ENCODE measurements at regions not wholly inside any gene's neighbourhood (a gene's known extent, or its start where the extent isn't known, plus 50 kb on each side); places are given as distances from the start of the nearest gene placed in this dataset.

DNA sequence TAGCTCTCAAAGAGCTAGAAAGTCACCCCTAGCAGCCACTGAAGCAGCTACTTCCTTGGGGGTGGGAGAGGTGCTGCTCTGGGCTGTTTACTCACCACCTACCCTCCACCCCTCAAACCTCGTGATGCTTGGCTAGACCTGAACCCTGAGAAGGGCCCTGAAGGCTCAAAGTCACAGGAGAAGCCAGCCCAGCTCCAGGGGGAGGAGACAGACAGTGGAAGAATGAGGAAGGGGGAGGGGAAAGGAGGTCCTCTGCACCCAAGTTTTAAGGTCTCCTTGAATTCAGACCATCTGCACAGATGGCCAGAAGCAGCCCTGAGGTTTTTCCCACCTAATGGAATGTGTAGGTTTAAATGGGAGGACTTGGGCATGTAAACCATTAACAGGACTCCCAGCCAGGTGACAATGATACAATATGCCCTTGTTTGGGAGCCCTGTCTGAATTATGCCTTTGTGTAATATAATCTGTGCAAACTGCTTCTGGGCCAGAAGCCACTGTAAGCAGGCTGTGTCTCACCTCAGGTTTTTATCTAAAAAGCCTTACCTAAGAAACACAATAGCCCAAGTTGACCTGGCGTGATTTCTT, 180.5 kb downstream of the PIK3R1 start (continued):
- TF ChIP-seq, protein P1, sequence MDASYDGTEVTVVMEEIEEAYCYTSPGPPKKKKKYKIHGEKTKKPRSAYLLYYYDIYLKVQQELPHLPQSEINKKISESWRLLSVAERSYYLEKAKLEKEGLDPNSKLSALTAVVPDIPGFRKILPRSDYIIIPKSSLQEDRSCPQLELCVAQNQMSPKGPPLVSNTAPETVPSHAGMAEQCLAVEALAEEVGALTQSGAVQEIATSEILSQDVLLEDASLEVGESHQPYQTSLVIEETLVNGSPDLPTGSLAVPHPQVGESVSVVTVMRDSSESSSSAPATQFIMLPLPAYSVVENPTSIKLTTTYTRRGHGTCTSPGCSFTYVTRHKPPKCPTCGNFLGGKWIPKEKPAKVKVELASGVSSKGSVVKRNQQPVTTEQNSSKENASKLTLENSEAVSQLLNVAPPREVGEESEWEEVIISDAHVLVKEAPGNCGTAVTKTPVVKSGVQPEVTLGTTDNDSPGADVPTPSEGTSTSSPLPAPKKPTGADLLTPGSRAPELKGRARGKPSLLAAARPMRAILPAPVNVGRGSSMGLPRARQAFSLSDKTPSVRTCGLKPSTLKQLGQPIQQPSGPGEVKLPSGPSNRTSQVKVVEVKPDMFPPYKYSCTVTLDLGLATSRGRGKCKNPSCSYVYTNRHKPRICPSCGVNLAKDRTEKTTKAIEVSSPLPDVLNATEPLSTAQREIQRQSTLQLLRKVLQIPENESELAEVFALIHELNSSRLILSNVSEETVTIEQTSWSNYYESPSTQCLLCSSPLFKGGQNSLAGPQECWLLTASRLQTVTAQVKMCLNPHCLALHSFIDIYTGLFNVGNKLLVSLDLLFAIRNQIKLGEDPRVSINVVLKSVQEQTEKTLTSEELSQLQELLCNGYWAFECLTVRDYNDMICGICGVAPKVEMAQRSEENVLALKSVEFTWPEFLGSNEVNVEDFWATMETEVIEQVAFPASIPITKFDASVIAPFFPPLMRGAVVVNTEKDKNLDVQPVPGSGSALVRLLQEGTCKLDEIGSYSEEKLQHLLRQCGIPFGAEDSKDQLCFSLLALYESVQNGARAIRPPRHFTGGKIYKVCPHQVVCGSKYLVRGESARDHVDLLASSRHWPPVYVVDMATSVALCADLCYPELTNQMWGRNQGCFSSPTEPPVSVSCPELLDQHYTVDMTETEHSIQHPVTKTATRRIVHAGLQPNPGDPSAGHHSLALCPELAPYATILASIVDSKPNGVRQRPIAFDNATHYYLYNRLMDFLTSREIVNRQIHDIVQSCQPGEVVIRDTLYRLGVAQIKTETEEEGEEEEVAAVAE (CRISPR knock-in tag; IDR thresholded peaks at IDR 0.05; ENCODE audit: borderline replicate concordance): no peak
- TF ChIP-seq CCAR2 (optimal IDR thresholded peaks at IDR 0.05; ENCODE audit: low read depth, low read length): no peak
- TF ChIP-seq SALL2 (CRISPR knock-in tag; IDR thresholded peaks at IDR 0.05): no peak
- no peak for TF ChIP-seq AHR (CRISPR knock-in tag; IDR thresholded peaks at IDR 0.05)
- no peak for TF ChIP-seq DMAP1 (CRISPR knock-in tag; IDR thresholded peaks at IDR 0.05)
- no peak for TF ChIP-seq ZIK1 (CRISPR knock-in tag; IDR thresholded peaks at IDR 0.05; ENCODE audit: borderline replicate concordance, low read depth)
- TF ChIP-seq, protein P2, sequence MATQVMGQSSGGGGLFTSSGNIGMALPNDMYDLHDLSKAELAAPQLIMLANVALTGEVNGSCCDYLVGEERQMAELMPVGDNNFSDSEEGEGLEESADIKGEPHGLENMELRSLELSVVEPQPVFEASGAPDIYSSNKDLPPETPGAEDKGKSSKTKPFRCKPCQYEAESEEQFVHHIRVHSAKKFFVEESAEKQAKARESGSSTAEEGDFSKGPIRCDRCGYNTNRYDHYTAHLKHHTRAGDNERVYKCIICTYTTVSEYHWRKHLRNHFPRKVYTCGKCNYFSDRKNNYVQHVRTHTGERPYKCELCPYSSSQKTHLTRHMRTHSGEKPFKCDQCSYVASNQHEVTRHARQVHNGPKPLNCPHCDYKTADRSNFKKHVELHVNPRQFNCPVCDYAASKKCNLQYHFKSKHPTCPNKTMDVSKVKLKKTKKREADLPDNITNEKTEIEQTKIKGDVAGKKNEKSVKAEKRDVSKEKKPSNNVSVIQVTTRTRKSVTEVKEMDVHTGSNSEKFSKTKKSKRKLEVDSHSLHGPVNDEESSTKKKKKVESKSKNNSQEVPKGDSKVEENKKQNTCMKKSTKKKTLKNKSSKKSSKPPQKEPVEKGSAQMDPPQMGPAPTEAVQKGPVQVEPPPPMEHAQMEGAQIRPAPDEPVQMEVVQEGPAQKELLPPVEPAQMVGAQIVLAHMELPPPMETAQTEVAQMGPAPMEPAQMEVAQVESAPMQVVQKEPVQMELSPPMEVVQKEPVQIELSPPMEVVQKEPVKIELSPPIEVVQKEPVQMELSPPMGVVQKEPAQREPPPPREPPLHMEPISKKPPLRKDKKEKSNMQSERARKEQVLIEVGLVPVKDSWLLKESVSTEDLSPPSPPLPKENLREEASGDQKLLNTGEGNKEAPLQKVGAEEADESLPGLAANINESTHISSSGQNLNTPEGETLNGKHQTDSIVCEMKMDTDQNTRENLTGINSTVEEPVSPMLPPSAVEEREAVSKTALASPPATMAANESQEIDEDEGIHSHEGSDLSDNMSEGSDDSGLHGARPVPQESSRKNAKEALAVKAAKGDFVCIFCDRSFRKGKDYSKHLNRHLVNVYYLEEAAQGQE (IDR thresholded peaks at IDR 0.05; ENCODE audit: borderline replicate concordance in 1 of 2, low read depth in 1 of 2, low read length in 2 of 2): no peak
- TF ChIP-seq SALL1 (CRISPR knock-in tag; IDR thresholded peaks at IDR 0.05): peak; percentile 43; the same call in 1 of the 2 replicates
- TF ChIP-seq, protein P3, sequence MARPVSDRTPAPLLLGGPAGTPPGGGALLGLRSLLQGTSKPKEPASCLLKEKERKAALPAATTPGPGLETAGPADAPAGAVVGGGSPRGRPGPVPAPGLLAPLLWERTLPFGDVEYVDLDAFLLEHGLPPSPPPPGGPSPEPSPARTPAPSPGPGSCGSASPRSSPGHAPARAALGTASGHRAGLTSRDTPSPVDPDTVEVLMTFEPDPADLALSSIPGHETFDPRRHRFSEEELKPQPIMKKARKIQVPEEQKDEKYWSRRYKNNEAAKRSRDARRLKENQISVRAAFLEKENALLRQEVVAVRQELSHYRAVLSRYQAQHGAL (CRISPR knock-in tag; IDR thresholded peaks at IDR 0.05; ENCODE audit: not compliant biosample characterization): no peak
- TF ChIP-seq, protein P4, sequence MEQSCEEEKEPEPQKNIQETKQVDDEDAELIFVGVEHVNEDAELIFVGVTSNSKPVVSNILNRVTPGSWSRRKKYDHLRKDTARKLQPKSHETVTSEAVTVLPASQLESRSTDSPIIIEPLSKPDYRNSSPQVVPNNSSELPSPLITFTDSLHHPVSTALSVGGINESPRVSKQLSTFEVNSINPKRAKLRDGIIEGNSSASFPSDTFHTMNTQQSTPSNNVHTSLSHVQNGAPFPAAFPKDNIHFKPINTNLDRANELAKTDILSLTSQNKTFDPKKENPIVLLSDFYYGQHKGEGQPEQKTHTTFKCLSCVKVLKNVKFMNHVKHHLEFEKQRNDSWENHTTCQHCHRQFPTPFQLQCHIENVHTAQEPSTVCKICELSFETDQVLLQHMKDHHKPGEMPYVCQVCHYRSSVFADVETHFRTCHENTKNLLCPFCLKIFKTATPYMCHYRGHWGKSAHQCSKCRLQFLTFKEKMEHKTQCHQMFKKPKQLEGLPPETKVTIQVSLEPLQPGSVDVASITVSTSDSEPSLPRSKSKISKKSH (CRISPR knock-in tag; IDR thresholded peaks at IDR 0.05; ENCODE audit: borderline replicate concordance): no peak
- no peak for TF ChIP-seq ZSCAN31 (CRISPR knock-in tag; IDR thresholded peaks at IDR 0.05; ENCODE audit: low read depth)
- TF ChIP-seq FOXK2 (IDR thresholded peaks at IDR 0.05): no peak
- 0 out of 2 replicates have a peak, but pooled peaks have one; percentile 13 for TF ChIP-seq NFIC (IDR thresholded peaks at IDR 0.05; ENCODE audit: low read length)
- TF ChIP-seq ZNF256 (CRISPR knock-in tag; conservative IDR thresholded peaks at IDR 0.05): no peak
- no peak for TF ChIP-seq ZSCAN22 (CRISPR knock-in tag; IDR thresholded peaks at IDR 0.05)
- TF ChIP-seq PHF20 (CRISPR knock-in tag; IDR thresholded peaks at IDR 0.05): no peak

Measured in HepG2 (cell line).